GM19328 (cell line): ENCODE measurements at regions not wholly inside any gene's neighbourhood (a gene's known extent, or its start where the extent isn't known, plus 50 kb on each side); places are given as distances from the start of the nearest gene placed in this dataset.
"Not testable (repeated sequence)": the region's sequence is repeated elsewhere in the genome, so short reads cannot be mapped to it uniquely, and the experiment has no call there.

Experiments
- ATAC-seq: cut with Tn5 transposase; IDR thresholded peaks from one replicate; pipeline ENCODE4 v1.9.1; 2021; ENCODE audit warnings: mild to moderate bottlenecking, moderate library complexity; ENCODE audit not compliant: unreplicated experiment

- ATAC-seq, result no peak
Measured at GRCh38 chr10:81708416-81708815, 166.6 kb upstream of the NRG3 start.

- no peak for ATAC-seq
Measured at GRCh38 chr10:81708929-81709328, 166.1 kb upstream of the NRG3 start.

GRCh38 chr10:81722399-81722798 is 152.6 kb upstream of the NRG3 start:
- no peak for ATAC-seq

- no peak for ATAC-seq
Measured at GRCh38 chr10:81724431-81724830, 150.6 kb upstream of the NRG3 start.

- ATAC-seq, result no peak
Measured at GRCh38 chr10:81725851-81726250, 149.1 kb upstream of the NRG3 start.

GRCh38 chr10:81728692-81729091 is 146.3 kb upstream of the NRG3 start:
- ATAC-seq, result no peak

DNA sequence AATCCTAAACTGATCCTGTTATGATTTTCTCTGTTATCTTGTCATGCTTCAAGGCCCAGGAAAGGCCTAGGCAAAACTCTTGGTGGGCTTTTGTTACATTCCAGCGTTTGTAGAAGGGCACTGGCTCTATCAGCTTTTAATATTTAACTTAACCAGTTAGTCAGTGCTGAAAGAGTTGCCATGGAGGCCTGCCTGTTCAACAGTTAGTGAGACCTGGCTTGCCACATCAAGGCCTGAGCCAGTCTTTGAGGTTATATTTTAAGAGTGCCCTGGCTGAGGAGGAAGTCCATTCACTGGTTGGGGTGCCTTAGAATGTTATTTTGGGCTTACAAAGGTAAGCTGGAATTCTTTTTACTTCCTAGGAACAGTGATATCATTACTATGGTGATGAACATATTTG is 144.1 kb upstream of the NRG3 start:
- no peak for ATAC-seq

DNA sequence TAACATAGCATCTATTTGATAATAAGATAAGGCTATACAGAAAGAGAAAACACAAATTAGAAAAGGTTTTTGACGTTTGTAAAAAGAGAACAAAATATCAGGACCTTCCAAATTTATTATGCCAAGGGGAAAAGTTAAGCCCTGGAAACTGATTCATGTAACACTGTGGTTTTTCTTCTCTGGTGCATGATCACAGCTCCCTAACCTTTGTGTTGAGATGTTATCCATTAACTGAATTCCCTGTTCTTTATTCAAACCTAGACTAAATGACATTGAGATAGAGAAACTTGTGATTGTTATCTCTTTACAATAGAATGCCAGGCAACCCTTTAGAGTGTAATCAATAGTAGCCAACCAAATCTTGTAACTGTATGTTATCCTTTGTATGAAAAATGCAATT is 141.5 kb upstream of the NRG3 start:
- ATAC-seq, result no peak

- not testable (repeated sequence) for ATAC-seq
Measured at GRCh38 chr10:81735167-81735566, 139.8 kb upstream of the NRG3 start.

GRCh38 chr10:81759111-81759510 is 115.9 kb upstream of the NRG3 start:
- ATAC-seq, result no peak

- no peak for ATAC-seq
Measured at GRCh38 chr10:81784111-81784597, 90.8 kb upstream of the NRG3 start.

DNA sequence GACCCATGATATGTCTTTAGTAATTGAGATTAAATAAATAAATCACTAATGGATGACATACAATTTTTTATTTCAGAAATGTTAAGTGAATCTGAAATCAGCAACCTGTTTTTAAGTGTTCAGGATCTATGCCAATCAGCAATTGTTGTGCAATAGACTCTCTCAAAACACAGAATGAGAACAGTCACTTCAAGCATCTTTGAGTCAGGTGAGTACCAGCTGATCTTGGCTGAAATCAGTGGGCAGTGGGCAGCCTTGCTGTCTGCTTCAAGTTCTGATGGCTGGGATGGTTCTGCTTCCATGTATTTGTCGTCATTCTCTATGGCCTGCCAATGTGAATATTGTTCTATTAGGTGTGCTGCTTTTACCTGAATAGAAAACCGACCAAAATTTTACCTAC is 82.3 kb upstream of the NRG3 start:
- ATAC-seq, result no peak

DNA sequence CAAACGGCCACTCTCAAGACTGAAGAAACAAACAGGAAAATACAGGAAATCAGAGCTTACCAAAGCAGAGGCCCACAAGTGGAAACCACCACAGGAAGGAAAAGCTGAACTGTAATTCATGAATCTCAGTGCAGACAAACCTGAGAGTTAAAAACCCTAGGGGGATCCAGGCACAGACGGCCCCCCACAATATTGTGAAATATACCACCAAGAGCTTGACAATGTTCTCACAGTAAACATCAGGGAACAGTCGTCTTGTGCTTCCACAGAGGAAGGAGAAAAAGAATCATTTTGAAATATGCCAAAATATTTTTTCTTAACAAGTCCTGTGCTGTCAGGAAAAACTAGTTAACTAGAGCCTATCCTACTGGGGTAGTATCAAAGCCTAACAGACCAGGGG is 68.2 kb upstream of the NRG3 start:
- ATAC-seq, result no peak

GRCh38 chr10:81814842-81815241 is 60.2 kb upstream of the NRG3 start:
- ATAC-seq, result no peak

- ATAC-seq, result no peak
Measured at GRCh38 chr10:81817596-81818170, 57.3 kb upstream of the NRG3 start.

DNA sequence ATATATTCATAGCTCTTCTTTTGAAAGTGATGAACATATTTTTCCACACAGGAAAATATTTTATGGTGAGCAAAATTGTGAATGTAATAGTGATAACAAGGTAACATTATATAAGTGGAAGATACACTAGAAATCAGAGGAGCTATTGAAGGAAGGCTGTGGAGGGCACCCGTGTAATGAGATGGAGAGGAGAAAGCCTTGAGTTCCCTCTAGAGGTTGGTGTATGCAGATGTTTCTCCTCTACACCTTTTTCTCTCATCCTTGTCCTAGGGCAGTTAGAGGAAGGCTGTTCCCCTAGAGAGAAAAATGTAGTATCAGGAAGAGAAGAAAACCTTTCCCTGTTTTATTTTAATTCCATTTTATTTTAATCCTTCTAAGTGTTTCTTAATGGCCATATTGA is 54.6 kb upstream of the NRG3 start:
- no peak for ATAC-seq
